ENCODE measurements at regions not wholly inside any gene's neighbourhood (a gene's known extent, or its start where the extent isn't known, plus 50 kb on each side); places are given as distances from the start of the nearest gene placed in this dataset.

DNA sequence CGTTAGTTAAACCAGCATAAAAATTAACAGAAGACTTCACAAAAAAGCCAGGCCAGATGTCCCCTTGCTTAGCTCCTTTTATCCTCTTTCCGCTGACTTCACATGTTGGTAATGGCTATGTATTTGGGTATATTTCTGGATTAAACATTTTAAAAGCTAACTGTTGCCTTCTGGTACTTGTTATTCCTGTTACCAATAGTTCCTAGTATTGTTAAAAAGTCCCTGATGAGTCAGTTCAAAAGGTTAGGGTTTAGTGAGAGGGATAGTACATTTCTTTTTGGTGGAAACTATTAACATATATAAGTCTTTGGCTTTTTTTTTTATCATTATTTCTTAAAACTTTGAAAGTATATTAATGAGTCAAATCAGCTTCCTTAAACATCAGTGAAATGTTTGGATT is 103.2 kb upstream of the ELL2 start:
- ATAC-seq, result peak; percentile 52

DNA sequence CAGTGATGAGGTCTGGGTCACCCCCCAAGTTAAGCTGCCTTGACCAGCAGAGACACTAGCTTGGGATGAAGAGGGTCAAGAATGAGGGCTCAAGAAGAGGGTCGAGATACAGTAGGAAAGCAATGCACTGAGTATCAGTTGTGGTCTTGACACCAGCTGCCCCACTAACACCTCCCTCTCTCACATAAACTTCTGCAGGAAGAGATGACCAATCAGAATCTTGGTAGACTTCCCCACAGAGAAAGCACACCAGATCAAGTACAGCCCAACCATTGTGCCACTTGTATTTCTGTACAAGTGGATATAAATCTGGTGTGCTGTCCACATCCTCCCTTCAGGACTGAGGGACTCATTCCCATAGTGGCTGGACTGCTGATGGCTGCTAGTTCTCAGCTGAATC is 101.2 kb upstream of the ELL2 start:
- ATAC-seq, result no peak

DNA sequence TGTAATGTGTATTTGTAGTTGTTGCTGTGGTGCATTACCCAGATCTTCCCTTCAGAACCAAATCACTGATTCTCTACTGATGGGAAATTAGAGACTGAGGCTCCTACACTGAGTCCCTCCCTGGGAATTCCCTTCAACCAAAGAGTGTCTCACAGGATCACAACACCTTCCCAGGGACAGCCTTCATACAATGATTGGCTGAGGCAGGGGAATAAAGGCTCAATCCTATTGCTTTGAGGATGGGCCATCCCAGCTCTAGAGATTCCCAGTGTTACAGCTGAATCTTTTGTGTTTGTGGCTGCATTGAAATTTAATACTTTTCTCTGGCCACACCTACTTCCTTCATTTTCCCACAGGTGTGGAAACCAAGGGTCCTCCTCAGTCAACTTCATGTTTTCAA is 96.4 kb upstream of the ELL2 start:
- no peak for ATAC-seq

DNA sequence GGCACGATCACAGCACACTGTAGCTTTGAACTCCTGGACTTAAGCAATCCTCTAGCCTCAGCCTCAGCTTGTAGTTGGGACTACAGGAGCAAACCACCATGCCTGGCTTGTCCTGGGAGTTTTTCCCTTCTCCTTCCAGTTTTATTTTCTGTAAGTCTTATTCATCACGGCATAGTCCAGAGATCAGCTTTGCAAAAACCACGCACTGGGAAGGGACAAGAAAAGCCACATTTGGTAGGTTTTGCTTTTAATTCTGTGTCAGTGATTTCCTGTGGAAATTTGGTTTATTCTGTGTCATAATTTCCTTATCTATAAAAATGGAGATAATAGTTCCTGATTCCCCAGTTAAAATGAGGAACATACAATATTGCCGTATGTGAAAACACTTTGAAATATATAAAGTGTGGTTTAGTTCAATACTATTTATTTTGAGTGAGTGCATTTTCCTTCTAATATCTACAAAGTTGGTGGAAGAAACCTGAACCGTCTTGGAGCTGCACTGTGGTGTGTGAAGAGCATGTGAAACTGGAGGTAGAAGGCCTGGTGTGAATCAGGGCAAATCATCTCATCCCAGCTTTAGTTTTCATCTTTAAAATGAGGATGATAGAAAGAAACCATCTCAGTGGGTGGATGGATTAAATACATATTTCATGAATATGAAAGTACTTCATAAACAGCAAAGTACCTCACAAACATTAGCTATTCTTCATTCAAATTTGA is 92.8 kb upstream of the ELL2 start:
- no peak for ATAC-seq

DNA sequence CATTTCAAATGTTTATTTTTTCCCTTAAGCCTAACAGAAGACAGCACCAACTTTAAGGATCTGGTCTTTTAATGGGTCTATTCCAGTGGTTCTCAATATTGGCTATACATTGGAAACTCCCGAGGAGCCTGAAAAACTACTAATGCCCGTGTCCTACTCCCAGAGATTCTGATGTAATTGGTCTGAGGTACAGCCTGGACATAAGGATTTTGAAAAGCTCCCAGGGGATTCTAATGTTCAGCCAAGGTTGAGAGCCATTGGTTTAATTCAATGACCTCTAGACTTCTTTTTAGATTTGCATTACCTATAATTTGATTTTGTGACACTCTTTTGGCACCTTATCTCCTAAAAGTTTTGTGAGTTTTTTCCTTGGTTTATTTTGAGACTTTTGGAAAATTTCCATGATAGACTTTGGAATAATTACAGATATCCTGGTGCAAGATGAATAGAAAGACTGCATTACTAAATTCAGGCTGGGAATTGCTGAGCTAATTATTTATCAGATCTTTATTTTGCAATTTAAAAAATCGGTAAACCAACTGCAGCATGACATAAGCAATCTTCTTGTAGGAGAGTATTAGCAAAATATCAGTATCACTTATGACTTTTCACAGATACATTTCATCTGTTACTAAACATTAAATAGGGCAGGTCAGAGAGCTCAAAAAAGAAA is 91.5 kb upstream of the ELL2 start:
- ATAC-seq, result no peak

DNA sequence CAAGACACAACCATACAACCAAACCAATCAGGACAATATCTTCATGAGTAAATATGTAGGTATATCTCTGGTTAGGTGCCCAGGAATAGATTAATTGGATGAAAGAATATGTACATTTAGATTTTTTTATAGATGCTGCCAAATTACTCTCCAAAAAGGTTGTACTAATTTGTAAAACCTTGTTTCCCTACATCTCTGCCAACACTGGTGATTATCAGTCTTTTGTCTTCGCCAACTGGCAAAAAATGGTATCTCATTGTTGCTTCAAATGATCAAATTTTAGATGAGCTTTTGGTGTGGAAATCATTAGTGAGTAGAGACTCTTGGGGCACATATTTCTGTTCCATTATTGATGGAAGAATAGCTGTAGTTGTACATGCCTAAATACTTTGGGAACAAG is 90.7 kb upstream of the ELL2 start:
- ATAC-seq, result no peak

DNA sequence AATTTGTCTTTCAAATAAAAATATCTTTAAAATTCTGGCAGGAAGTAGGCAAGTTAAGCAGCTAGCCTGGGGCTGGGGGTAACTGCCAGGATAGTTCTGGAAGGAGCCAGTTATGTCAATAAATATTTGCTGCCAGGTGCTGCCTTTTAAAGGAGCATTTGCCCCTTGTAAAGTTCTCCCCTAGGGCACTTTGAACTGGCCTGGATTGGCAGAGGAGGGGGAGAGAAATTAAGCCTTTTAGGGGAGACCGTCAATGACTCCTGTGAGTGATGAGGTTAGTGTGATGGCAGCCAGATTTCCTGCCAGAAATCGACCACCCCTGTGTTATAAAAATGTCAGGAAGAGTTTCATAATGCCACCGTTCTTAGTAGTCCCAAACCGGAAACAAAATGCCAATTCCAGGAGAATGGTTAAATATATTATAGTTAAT is 89.8 kb upstream of the ELL2 start:
- ATAC-seq, result no peak

DNA sequence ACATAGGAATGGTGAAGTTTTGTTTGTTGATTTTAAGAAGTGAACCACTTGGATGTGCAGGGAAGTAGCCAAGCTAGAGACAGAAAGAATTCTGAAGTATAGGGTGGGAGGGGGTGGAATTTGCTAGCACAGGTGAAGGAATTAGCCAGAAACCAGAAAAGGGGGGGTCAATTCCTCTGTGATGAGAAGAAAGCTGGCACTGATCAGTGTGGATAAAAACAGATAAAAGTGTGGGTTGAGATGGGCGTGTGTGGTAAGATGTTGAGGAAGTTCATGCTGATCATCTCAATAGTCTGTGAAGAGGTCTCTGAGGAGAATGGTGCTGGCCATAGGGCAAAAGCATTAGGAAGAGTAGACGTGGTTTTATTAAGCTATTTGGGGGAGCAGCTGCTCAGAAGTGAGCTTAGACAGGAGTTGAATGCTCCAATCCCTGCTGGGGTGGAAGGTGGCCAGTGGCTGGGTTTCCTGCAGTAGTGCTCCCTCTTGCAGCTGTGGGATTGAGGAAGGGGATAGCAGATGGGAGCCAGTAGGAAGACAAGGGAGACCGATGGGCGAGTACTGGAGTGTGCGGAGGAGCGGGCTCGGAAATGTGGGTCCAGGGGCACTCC is 88.7 kb upstream of the ELL2 start:
- no peak for ATAC-seq

DNA sequence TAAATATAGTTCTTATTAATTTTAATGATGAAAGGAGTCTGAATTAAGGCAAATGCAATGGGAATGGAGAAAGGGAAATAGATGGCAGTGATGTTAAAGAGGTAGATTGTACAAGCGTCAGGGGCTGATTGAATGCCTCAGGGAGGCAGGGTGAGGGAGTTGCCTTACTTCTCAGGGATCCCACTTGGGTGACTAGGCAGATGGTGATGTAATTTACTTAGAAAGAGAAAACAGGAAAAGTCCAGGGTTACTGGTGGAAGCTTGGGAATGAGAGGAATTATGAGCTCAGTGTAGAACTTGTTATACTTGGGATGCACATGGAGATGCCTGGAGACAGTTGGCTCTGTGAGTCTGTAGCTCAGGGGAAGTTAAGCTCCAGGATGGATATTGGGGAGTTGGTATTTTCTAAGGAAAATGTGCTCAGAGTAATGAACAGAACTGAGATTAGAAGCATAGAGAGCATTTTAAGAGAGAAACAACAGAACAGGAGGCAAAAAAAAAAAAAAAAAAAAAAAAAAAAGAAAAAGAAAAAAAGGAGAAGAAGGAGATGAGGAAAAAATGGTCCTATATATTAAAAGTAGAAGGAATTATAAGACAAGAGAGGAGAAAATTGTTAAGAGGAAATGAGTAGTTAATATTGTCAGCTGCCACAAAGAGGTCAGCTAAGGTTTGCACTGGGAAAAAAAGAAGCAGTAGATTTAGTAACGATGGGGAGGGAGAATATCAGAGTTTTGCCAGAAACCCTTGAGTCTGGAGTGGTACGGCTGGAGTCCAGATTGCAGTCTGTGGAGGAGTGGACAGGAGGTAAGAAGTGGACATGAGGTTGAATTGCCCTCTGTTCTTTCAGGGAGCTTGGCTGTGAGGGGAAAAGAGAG is 88.0 kb upstream of the ELL2 start:
- ATAC-seq, result no peak

DNA sequence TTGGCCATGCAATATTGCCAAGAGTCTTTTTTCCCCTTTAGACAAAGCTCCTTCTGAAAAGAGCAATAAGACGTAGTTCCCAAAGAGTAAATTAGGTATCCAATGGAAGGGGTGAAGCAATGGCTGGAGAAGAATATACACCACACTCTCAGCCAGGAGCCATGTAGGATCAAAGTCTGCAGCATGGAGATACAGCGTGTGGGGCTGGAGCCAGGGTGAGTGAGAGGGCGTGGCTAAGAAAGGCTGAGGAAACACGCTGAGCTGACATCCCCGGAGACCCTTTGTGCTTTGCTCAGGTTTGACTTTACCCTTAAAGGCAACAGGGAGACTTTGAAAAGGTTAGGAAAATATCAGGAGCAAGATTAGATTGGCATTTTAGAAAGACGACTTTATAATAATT is 87.1 kb upstream of the ELL2 start:
- no peak for ATAC-seq

DNA sequence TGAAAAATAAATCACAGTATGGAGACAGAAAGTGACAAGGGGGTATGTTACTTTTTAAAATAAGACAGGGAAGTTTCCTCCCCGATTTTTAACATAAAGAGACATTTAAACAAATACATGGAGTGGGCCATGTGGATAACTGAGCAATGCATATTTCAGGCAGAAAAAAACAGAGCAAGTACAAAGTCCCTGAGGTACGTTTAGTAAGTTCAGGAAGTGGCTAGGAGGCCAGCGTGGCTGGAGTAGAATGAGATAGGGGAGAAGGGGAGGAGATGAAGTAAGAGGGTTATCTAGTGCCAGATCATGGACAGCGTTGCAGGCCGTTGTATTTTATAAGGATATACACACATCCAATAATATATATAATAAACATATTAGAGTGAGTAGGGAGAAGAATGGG is 84.2 kb upstream of the ELL2 start:
- ATAC-seq, result no peak

DNA sequence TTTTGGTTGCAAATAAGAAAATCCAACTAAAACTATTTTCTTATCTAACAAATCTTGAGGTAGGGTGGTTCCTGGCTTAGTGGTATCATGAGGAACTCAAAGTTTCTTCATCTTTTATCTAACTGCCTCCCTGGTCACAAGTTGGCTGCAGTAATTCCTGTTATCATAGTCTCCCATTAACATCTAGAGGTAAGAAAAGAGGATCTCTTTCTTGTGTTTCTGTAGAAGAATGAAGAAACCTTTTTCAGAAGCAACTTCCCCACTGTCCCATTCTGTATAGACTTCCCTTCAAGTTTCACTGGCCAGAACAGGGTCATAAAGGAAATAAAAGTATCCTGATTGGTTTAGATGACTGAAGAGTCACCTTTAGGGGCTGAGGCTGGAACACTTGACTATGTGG is 81.8 kb upstream of the ELL2 start:
- ATAC-seq, result no peak

DNA sequence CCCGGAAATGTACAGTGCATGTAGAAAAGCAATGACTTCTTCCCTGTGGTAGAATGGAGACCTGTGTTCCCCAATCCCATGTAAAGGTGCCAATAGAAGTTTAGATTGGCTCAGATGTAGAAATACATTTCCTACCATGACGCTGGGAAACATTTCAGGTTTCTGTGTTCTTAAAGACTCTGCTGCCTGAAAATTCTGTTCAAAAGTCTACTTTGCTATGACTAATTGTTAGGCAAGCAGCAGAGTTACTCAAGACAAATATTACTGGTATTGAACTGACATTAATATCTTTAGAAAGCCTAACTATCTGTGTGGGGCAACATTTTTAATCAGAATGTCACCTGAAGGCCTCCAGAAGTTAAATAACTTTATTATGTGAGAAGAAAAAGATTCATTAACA is 75.5 kb upstream of the ELL2 start:
- peak; percentile 84 for ATAC-seq

DNA sequence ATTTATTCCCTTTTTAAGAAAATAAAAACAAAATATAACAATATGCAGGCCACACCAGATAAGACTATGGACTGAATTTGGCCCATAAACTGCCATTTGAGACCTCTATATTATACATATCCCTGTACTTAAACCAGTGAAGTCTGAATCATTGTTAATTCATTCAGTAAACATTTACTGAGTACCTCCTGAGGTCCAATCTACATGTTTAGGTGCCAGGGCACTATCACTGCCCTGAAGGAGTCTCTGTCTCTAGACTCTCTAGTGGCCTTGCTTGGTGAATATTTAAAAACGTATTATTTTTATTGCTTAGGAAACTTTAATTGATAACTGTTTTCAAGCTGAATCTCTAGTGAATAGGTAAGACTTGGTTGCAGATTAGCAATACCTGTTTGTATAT is 74.7 kb upstream of the ELL2 start:
- peak; percentile 53 for ATAC-seq

DNA sequence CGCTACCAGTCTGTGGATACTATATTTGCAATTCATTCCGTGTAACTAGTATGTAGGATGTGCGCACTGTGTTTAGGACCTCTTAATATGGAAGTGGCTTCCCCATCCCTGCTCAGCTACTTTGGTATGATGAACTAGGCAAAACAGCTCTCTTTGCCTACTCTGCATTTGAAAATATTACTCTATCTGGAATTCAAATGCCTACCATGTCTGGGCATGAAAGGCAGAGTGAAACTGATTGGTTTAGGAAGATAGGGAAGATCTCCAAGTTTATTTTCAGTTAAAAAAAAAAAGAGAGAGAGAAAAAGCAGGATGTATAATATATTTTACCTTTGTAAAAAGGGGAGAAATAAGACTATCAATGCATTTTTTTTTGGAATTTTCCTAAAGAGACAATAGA is 74.1 kb upstream of the ELL2 start:
- no peak for ATAC-seq

DNA sequence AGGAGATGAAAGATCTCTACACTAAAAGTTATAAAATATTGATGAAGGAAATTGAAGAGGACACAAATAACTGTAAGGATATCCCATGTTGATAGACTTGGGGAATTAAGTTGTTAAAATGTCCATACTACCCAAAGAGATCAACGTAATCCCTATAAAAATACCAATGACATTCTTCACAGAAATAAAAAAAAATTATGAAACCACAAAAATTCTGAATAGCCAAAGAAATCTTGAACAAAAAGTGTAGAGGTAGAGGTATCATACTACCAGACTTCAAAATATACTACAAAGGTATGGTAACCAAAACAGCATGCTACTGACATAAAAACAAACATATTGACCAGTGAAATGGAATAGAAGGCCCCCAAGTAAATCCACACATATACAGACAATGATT is 71.5 kb upstream of the ELL2 start:
- ATAC-seq, result no peak

DNA sequence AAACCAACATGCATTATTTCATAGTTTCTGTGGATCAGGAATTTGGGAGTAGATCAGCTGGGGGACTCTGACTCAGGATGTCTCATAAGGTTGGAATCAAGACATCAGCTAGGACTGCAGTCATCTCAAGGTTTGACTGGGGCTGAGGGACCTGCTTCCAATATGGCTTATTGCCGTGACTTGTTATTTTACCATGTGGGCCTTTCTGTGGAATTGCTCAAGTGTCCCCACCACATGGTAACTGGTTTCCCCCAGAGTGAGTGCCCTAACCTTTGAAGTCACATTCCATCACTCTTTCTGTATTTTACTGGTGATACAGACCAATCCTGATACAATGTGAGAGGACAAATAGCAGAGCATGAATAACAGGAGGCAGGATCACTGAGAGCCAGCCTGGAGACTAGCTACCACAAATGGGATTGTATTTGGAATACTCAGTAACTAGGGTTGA is 70.2 kb upstream of the ELL2 start:
- no peak for ATAC-seq

DNA sequence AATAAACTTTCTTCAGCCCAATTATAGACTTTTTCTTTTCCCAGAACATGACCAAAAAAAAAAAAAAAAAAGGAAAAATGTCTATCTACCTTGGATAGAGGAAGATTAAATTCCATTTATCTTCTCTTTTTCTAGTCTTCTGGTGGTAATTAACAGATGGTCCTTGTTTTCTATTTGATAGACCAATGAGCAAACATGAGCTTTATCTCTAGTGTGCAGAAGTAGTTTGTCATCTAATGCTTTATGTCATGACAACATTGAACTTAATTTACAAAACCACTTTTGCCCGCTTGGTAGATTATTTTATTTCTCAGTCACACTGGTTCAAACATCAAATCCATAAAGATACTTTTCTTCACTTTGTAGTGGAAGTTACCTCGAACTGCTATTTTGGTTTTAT is 69.5 kb upstream of the ELL2 start:
- ATAC-seq, result no peak

DNA sequence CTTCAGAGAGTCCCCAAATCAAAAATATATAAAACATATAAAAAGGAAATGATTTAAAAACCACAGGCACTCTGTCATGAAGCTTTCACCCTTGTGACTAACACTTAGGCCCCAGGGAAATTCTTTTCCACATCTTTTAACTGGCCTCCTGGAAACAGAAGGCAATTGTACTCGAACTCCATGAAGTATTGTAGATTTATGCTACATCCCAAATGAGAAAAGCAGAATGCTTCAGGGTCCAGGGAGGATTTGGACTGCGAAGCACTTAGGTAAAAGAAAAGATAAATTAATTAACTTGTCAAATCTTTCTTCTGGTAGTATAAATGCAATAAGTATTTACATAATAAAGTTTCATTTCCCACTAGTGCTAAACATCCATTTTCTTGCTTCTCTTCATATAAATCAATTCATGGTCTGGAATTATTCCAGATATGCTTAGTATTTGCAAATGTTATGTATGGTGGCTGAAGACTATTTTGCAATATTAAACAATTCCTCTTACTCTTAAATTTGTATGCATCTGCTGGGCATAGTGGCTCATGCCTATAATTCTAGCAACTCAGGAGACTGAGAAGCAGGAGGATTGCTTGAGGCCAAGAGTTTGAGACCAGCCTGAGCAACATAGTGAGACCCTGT is 64.9 kb upstream of the ELL2 start:
- ATAC-seq, result peak; percentile 17

DNA sequence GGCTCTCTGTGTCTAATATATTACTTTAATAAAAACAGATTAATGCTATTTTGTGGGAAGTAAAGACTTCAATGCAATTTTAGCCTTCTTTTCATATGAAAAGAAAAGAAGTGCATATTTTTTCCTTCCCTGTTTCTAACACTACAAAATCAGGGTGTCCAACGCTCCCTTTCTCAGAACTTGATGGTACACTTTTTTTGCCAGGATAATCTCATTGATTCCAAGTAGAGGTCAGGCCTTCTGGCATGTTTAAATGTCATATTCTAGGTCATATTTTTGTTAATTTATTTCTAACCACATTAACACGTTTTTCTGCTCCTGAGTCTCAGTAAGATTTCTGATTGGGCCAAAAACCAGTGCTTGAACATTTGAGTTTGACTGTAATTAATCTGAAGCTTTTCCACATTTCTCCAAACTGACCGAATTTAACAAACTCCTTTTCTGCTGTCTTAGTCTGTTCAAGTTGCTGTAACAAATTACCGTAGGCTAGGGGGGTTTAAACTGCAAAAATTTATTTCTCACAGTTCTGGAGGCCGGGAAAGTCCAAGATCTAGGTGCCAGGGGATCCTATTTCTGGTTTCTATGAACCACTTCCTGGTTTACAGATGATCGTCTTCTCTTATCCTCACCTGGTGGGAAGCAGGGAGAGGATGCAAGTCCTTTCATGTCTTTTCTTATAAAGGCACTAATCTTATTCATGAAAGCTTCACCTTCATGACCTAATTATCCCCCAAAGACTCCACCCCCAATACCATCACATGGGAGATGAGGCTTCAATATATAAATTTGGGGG is 63.2 kb upstream of the ELL2 start:
- ATAC-seq, result peak; percentile 48

DNA sequence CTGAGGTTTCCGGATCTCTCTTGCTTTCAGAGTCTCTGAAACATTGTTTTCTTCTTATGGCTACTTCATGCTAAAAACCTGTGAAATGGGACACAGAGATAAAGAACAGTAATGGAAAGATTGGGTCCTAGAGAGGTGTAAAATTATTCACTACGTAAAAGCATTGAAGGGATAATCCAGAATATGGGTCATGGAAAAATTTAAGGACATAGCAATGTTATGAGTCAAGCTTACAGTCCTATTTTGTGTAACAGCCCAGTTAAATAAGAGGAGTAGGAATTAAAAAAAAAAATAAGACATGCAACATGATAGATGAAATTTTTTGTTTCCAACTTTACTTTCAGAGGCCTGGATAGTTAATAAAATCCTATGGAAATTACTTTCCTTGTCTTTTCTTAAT is 61.9 kb upstream of the ELL2 start:
- no peak for ATAC-seq

DNA sequence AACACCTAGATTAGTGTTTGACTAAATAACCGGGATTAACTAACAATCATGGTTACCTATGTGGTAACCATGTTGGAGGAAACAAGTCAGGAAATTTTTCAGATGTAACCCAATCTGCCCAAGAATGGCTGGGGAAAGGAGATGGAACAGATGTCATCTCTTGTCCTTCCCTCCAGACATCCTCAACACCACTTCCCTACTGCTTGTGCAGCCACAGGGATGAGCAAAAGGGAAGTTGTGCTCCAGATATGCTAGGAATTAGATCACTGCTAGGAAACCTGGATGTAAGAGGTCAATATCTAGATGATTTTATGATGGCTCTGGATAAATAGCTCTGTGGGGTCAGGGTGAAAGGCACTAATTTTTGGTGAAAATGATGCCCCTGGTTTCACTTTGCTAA is 61.3 kb upstream of the ELL2 start:
- ATAC-seq, result no peak

Data from esophagus mucosa (tissue), 1 donor.